Kidney (tissue), 13 donors: ENCODE measurements at regions not wholly inside any gene's neighbourhood (a gene's known extent, or its start where the extent isn't known, plus 50 kb on each side); places are given as distances from the start of the nearest gene placed in this dataset.

ENCODE experiments used
- DNase-seq, 5 donors: peaks; one replicate each; pipeline ENCODE4 v3.0.0-alpha.2; 2013 to 2020
- FAIRE-seq: peaks from 2 replicates; lab custom pipeline; 2012; peaks lifted over from hg19 to GRCh38; lab: Jason Lieb, UNC
- H3K27ac ChIP-seq, 2 donors: one replicate each; pipeline ENCODE4 v1.7.0; 2013; ENCODE audit warnings: low read depth in 2 of 2, low read length in 2 of 2, inconsistent platforms in 1 of 2
- H3K27me3 ChIP-seq: one replicate; pipeline ENCODE4 v1.7.1; 2013; ENCODE audit warnings: low read length, inconsistent platforms; ENCODE audit not compliant: control insufficient read depth, insufficient read depth
- H3K36me3 ChIP-seq, 3 donors: one replicate each; pipeline versions ENCODE4 v1.7.0 to v1.7.1; 2013; ENCODE audit warnings: low read length in 3 of 3, control low read depth in 1 of 3, inconsistent platforms in 1 of 3; ENCODE audit not compliant: insufficient read depth in 3 of 3, control insufficient read depth in 2 of 3
- H3K4me1 ChIP-seq, 3 donors: one replicate each; pipeline versions ENCODE4 v1.7.0 to v1.7.1; 2013; ENCODE audit warnings: low read length in 3 of 3, inconsistent platforms in 1 of 3, low read depth in 1 of 3; ENCODE audit not compliant: control insufficient read depth in 2 of 3, insufficient read depth in 2 of 3
- H3K4me3 ChIP-seq, 3 donors: one replicate each; pipeline versions ENCODE4 v1.7.0 to v1.8.1; 2013; ENCODE audit warnings: low read length in 3 of 3, control low read depth in 1 of 3, inconsistent platforms in 1 of 3
- H3K9ac ChIP-seq, 3 donors: one replicate each; pipeline versions ENCODE4 v1.7.0 to v1.7.1; 2013; ENCODE audit warnings: low read length in 3 of 3, control low read depth in 1 of 3, inconsistent platforms in 1 of 3
- H3K9me3 ChIP-seq, 3 donors: one replicate each; pipeline versions ENCODE4 v1.7.0 to v1.7.1; 2013; ENCODE audit warnings: low read length in 3 of 3, control low read depth in 1 of 3, inconsistent platforms in 1 of 3; ENCODE audit not compliant: control insufficient read depth in 2 of 3, insufficient read depth in 1 of 3
- intact Hi-C: fragments of 100-400 bp; cut with DNase I; formaldehyde crosslinking; loops from one replicate; pipeline ENCODE4 v1.11.1; 2022
- TF ChIP-seq, protein P1 (sequence below): IDR thresholded peaks from 3 replicates; pipeline ENCODE4 v1.5.1; 2012; ENCODE audit warnings: mild to moderate bottlenecking, moderate library complexity, borderline replicate concordance; ENCODE audit not compliant: insufficient read depth; ENCODE audit errors: extremely low read depth
- donor health status: control.
- donor health status: control.
- donor health status: control.
- donor health status: control.
- donor health status: control.
- donor health status: DM: yes; HTN: yes; CAD: no.
- donor health status: Normal renal cell carcinoma (clear cell type).

DNA sequence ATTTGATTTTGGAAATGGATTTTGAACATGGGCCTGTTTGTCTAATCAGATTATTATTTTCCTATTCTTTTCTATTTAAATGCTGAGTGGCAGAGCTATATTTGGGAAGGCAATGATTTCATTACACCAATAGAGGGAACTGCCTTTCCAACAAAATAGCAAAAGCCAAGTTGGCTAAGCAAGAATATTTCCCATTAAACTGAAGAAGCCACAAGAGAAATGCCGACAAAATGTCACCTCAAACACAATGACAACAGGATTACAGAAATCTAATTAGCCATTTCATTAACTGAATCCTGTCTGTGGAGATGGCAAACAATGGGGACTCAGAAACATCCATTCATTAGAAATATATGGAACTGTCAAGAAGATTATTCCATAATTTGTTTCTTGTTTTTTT lies 1593.1 kb upstream of the RAG2 start:
- FAIRE-seq: no peak
- TF ChIP-seq, protein P1, sequence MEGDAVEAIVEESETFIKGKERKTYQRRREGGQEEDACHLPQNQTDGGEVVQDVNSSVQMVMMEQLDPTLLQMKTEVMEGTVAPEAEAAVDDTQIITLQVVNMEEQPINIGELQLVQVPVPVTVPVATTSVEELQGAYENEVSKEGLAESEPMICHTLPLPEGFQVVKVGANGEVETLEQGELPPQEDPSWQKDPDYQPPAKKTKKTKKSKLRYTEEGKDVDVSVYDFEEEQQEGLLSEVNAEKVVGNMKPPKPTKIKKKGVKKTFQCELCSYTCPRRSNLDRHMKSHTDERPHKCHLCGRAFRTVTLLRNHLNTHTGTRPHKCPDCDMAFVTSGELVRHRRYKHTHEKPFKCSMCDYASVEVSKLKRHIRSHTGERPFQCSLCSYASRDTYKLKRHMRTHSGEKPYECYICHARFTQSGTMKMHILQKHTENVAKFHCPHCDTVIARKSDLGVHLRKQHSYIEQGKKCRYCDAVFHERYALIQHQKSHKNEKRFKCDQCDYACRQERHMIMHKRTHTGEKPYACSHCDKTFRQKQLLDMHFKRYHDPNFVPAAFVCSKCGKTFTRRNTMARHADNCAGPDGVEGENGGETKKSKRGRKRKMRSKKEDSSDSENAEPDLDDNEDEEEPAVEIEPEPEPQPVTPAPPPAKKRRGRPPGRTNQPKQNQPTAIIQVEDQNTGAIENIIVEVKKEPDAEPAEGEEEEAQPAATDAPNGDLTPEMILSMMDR: no peak

DNA sequence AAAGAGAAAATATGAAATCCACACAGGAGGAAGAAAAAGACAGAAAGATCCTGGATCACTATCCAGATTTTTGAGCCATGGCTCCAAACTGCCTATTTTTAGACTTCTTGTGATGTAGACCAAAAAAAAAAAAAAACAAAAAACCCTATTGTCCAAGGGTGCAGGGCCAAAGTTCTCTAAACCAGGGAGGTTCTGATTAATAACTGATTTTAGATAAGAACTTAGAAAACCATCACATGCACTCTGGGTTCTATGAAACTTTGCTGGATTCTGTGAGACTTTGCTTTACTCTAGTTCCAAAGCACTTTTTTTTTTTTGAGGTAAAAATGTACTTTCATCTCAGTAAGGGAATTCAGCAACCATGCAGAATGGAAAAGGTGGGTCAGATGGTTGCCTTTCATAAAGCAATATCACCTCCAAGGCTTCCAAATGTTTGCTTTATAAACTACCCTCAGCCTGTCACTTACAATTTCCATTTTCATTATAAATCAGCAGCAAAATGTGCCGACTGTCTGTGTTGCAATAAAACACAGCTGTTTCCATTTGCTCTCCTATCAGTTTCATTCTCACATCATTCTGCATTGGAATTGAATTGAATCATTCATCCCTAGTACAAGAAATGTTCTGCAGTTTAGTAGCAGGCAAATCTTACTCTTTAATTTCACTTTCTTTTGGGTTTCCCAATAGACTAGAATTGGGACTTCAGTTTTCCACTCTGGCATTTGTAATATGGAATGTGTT lies 1584.3 kb upstream of the RAG2 start:
- Histone ChIP-seq H3K36me3 (no peaks in the 10 kb centered on the region), H3K4me1 (no peaks in the 10 kb centered on the region), H3K9ac (no peak overlapping the region), H3K4me3 (no peak overlapping the region), H3K27me3 (no peaks in the 10 kb centered on the region), H3K27ac (no peak overlapping the region), H3K9me3 (no peaks in the 10 kb centered on the region)
- no peak for DNase-seq
- intact Hi-C loops: no loop called here
- TF ChIP-seq, protein P1: no peak
- FAIRE-seq: no peak

More for the DNA sequence above, 1593.1 kb upstream of the RAG2 start:
- no peaks in the 10 kb centered on the region for H3K27me3 ChIP-seq
- H3K4me1 ChIP-seq: no peaks in the 10 kb centered on the region
- H3K36me3 ChIP-seq: no peaks in the 10 kb centered on the region
- DNase-seq: no peak
- H3K4me3 ChIP-seq: no peak overlapping the region
- H3K9ac ChIP-seq: no peak overlapping the region
- H3K9me3 ChIP-seq: no peaks in the 10 kb centered on the region
- intact Hi-C loops: no loop called here
- H3K27ac ChIP-seq: no peak overlapping the region

DNA sequence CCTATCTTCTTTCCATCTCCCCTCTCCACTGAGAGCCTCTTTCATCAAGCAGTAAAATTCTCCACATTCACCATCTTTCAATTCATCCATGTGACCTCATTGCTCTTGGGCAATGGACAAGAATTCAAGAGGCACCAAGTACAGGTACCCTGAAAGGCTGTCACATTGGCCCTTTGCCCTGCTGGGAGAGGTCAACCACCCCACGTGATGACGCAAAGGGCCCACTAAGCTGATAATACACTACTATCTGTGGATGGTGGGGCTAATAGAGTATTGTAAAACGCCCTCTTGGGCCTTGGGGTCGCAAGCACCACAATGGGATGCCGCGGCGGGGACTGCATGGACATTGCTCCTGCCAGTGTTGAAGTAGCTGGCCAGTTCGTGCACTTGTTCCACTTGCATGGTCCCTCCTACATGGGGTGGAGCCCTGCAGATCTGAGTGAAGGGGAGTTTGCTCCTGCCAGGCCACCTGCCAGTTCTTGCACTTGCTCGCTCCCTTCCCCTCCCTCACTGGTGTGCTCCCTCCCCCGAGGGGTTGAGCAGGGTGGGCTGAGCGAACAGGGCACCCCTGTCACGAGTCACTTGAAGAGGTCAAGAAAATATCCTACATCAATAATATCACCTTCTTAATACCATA lies 1578.8 kb upstream of the RAG2 start:
- H3K27ac ChIP-seq: no peak overlapping the region
- no peak overlapping the region for H3K4me3 ChIP-seq
- DNase-seq: no peak
- no peak for FAIRE-seq
- H3K9ac ChIP-seq: no peak overlapping the region
- TF ChIP-seq, protein P1: no peak
- H3K9me3 ChIP-seq: no peaks in the 10 kb centered on the region
- H3K4me1 ChIP-seq: no peaks in the 10 kb centered on the region
- H3K27me3 ChIP-seq: no peaks in the 10 kb centered on the region
- H3K36me3 ChIP-seq: no peaks in the 10 kb centered on the region
- intact Hi-C loops: no loop called here
